22Rv1 (cell line): ENCODE measurements at regions not wholly inside any gene's neighbourhood (a gene's known extent, or its start where the extent isn't known, plus 50 kb on each side); places are given as distances from the start of the nearest gene placed in this dataset.

Experiments
- ZFX ChIP-seq: fragments of 450-650 bp; IDR thresholded peaks from 2 replicates; pipeline ENCODE4 v1.6.1; 2017; ENCODE audit warnings: antibody characterized with exemption, borderline replicate concordance
- TF ChIP-seq, protein P1 (sequence below): fragments of 450-650 bp; IDR thresholded peaks from 2 replicates; pipeline ENCODE4 v1.5.1; 2017; ENCODE audit warnings: mild to moderate bottlenecking

DNA sequence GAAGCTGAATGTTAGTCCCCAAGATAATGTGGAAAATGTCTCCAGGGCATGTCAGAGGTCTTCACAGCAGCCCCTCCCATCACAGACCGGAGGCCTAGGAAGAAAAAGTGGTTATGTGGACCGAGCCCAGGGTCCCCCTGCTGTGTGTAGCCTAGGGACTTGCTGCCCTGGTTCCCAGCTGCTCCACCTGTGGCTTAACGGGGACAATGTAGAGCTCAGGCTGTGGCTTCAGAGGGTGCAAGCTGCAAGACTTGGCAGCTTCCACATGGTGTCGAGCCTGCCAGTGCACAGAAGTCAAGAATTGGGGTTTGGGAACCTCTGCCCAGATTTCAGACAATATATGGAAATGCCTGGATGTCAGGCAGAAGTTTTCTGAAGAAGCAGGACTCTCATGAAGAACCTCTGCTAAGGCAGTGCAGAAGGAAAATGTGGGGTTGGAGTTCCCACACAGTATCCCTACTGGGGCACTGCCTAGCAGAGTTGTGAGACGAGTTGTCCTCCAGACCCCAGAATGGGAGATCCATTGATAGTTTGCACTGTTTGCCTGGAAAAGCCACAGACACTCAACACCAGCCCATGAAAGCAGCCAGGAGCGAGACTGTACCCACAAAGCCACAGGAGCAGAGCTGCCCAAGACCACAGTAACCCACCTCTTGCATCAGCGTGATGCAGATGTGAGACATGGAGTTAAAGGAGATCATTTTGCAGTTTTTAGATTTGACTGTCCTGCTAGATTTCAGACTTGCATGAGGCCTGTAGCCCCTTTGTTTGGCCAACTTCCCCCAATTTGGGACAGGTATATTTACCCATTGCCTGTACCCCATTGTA lies 204.9 kb downstream of the MRPL39 start:
- TF ChIP-seq, protein P1, sequence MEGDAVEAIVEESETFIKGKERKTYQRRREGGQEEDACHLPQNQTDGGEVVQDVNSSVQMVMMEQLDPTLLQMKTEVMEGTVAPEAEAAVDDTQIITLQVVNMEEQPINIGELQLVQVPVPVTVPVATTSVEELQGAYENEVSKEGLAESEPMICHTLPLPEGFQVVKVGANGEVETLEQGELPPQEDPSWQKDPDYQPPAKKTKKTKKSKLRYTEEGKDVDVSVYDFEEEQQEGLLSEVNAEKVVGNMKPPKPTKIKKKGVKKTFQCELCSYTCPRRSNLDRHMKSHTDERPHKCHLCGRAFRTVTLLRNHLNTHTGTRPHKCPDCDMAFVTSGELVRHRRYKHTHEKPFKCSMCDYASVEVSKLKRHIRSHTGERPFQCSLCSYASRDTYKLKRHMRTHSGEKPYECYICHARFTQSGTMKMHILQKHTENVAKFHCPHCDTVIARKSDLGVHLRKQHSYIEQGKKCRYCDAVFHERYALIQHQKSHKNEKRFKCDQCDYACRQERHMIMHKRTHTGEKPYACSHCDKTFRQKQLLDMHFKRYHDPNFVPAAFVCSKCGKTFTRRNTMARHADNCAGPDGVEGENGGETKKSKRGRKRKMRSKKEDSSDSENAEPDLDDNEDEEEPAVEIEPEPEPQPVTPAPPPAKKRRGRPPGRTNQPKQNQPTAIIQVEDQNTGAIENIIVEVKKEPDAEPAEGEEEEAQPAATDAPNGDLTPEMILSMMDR = no peak
- TF ChIP-seq ZFX = no peak
